Keratinocyte (primary cell): ENCODE measurements at regions not wholly inside any gene's neighbourhood (a gene's known extent, or its start where the extent isn't known, plus 50 kb on each side); places are given as distances from the start of the nearest gene placed in this dataset.

Experiments used
- CTCF ChIP-seq, 3 experiments: IDR thresholded peaks in 1 of 3; conservative IDR thresholded peaks in 1 of 3; optimal IDR thresholded peaks in 1 of 3; 2 replicates in 2 of 3; 3 replicates in 1 of 3; pipeline versions ENCODE3 to v1.5.1; 2011; ENCODE audit warnings: low read length in 3 of 3, mild to moderate bottlenecking in 3 of 3, moderate library complexity in 2 of 3, control low read depth in 1 of 3, inconsistent platforms in 1 of 3; ENCODE audit not compliant: insufficient read depth in 2 of 3; ENCODE audit errors: extremely low read depth in 1 of 3
- EZH2 ChIP-seq: IDR thresholded peaks from one replicate; pipeline ENCODE4 v1.6.1; 2012; ENCODE audit warnings: inconsistent platforms, mild to moderate bottlenecking, low read length, moderate library complexity

DNA sequence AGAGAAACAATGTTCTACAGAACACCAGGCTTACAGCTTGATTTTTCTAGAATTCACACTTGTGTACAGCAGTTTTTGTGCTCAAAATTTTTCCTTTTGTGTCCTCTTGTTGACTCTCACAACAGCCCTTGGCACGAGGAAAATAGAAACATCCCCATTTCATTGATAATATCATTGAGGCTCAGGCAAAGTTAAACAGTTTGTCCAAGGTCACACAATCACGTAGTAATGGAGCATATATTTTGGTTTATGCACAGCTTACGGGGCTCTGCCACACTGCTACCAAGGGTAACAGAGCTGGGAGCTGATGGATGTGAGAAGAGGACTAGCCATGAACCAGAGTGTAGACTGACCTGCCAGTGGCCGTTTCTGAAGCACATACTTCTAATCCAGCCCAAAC, 292.0 kb downstream of the FZD1 start:
- TF ChIP-seq CTCF (optimal IDR thresholded peaks at IDR 0.05 in 1 of 3, IDR thresholded peaks at IDR 0.05 in 1 of 3, conservative IDR thresholded peaks at IDR 0.05 in 1 of 3; ENCODE audit: extremely low read depth in 1 of 3, insufficient read depth in 2 of 3, low read length in 3 of 3) (no peak), EZH2 (no peak)
